ENCODE measurements at regions not wholly inside any gene's neighbourhood (a gene's known extent, or its start where the extent isn't known, plus 50 kb on each side); places are given as distances from the start of the nearest gene placed in this dataset.

- peaks cover 4% of the 10 kb centered on the region for H3K4me1 Mint-ChIP-seq (ENCODE audit: unreplicated experiment)
- H3K27me3 Mint-ChIP-seq (ENCODE audit: unreplicated experiment), result peaks cover 2% of the 10 kb centered on the region
- H3K36me3 Mint-ChIP-seq (ENCODE audit: low read depth, unreplicated experiment), result no peaks in the 10 kb centered on the region
- no peak overlapping the region for H3K27ac Mint-ChIP-seq (ENCODE audit: unreplicated experiment)
- DNase-seq (ENCODE audit: low spot score), result no peak
- H3K4me3 Mint-ChIP-seq (ENCODE audit: unreplicated experiment), result no peak overlapping the region
- TF ChIP-seq CTCF (IDR thresholded peaks at IDR 0.05; ENCODE audit: unreplicated experiment), result no peak
- H3K9me3 Mint-ChIP-seq (ENCODE audit: unreplicated experiment), result no peaks in the 10 kb centered on the region
These were observed 82.7 kb upstream of the ARHGAP28 start for GRCh38 chr18:6646801-6647200.

GRCh38 chr18:6648581-6648980 lies 80.9 kb upstream of the ARHGAP28 start:
- peaks cover 4% of the 10 kb centered on the region for H3K4me1 Mint-ChIP-seq (ENCODE audit: unreplicated experiment)
- no peaks in the 10 kb centered on the region for H3K9me3 Mint-ChIP-seq (ENCODE audit: unreplicated experiment)
- H3K36me3 Mint-ChIP-seq (ENCODE audit: low read depth, unreplicated experiment), result no peaks in the 10 kb centered on the region
- H3K27me3 Mint-ChIP-seq (ENCODE audit: unreplicated experiment), result peaks cover 2% of the 10 kb centered on the region
- H3K27ac Mint-ChIP-seq (ENCODE audit: unreplicated experiment), result no peak overlapping the region
- DNase-seq (ENCODE audit: low spot score), result no peak
- no peak overlapping the region for H3K4me3 Mint-ChIP-seq (ENCODE audit: unreplicated experiment)
- TF ChIP-seq CTCF (IDR thresholded peaks at IDR 0.05; ENCODE audit: unreplicated experiment), result no peak

GRCh38 chr18:6649421-6650126 lies 79.9 kb upstream of the ARHGAP28 start:
- H3K9me3 Mint-ChIP-seq (ENCODE audit: unreplicated experiment), result no peaks in the 10 kb centered on the region
- H3K27me3 Mint-ChIP-seq (ENCODE audit: unreplicated experiment), result peaks cover 2% of the 10 kb centered on the region
- TF ChIP-seq CTCF (IDR thresholded peaks at IDR 0.05; ENCODE audit: unreplicated experiment), result no peak
- no peak overlapping the region for H3K27ac Mint-ChIP-seq (ENCODE audit: unreplicated experiment)
- no peak for DNase-seq (ENCODE audit: low spot score)
- H3K36me3 Mint-ChIP-seq (ENCODE audit: low read depth, unreplicated experiment), result no peaks in the 10 kb centered on the region
- no peak overlapping the region for H3K4me3 Mint-ChIP-seq (ENCODE audit: unreplicated experiment)
- H3K4me1 Mint-ChIP-seq (ENCODE audit: unreplicated experiment), result peaks cover 4% of the 10 kb centered on the region

- no peaks in the 10 kb centered on the region for H3K36me3 Mint-ChIP-seq (ENCODE audit: low read depth, unreplicated experiment)
- H3K27me3 Mint-ChIP-seq (ENCODE audit: unreplicated experiment), result peaks cover 2% of the 10 kb centered on the region
- no peak for TF ChIP-seq CTCF (IDR thresholded peaks at IDR 0.05; ENCODE audit: unreplicated experiment)
- no peak for DNase-seq (ENCODE audit: low spot score)
- H3K4me3 Mint-ChIP-seq (ENCODE audit: unreplicated experiment), result no peak overlapping the region
- no peaks in the 10 kb centered on the region for H3K9me3 Mint-ChIP-seq (ENCODE audit: unreplicated experiment)
- H3K4me1 Mint-ChIP-seq (ENCODE audit: unreplicated experiment), result peaks cover 4% of the 10 kb centered on the region
- H3K27ac Mint-ChIP-seq (ENCODE audit: unreplicated experiment), result no peak overlapping the region
These were observed 79.4 kb upstream of the ARHGAP28 start for GRCh38 chr18:6650127-6650507.

- H3K27ac Mint-ChIP-seq (ENCODE audit: unreplicated experiment), result no peak overlapping the region
- TF ChIP-seq CTCF (IDR thresholded peaks at IDR 0.05; ENCODE audit: unreplicated experiment), result no peak
These were observed 78.8 kb upstream of the ARHGAP28 start for GRCh38 chr18:6650747-6651146.

More at GRCh38 chr18:6650747-6651146, 78.8 kb upstream of the ARHGAP28 start:
- Mint-ChIP-seq H3K4me1 (ENCODE audit: unreplicated experiment) (peaks cover 2% of the 10 kb centered on the region), H3K36me3 (ENCODE audit: low read depth, unreplicated experiment) (no peaks in the 10 kb centered on the region), H3K9me3 (ENCODE audit: unreplicated experiment) (no peaks in the 10 kb centered on the region), H3K4me3 (ENCODE audit: unreplicated experiment) (no peak overlapping the region), H3K27me3 (ENCODE audit: unreplicated experiment) (peaks cover 2% of the 10 kb centered on the region)
- no peak for DNase-seq (ENCODE audit: low spot score)
